ENCODE measurements at regions not wholly inside any gene's neighbourhood (a gene's known extent, or its start where the extent isn't known, plus 50 kb on each side); places are given as distances from the start of the nearest gene placed in this dataset.

GRCh38 chr3:35088943-35089342, 550.4 kb upstream of the ARPP21 start:
- no peak for TF ChIP-seq POLR2A (IDR thresholded peaks at IDR 0.05)
- TF ChIP-seq CTCF (IDR thresholded peaks at IDR 0.05), result no peak
